GM23248 (cell line): ENCODE measurements at regions not wholly inside any gene's neighbourhood (a gene's known extent, or its start where the extent isn't known, plus 50 kb on each side); places are given as distances from the start of the nearest gene placed in this dataset.

Experiments
- EZH2 ChIP-seq: fragments of 200-600 bp; sonication (generic); IDR thresholded peaks from 2 replicates; pipeline ENCODE4 v1.6.1; 2018; ENCODE audit warnings: antibody characterized with exemption, mild to moderate bottlenecking; ENCODE audit not compliant: insufficient read depth, poor library complexity, severe bottlenecking
- EZH2phosphoT487 ChIP-seq: fragments of 200-600 bp; sonication (generic); IDR thresholded peaks from 2 replicates; pipeline ENCODE4 v1.6.1; 2018; ENCODE audit warnings: antibody characterized with exemption, moderate library complexity, mild to moderate bottlenecking, low read depth; ENCODE audit not compliant: insufficient read depth

GRCh38 chr2:195498176-195498575, 158.8 kb upstream of the SLC39A10 start:
- no peak for TF ChIP-seq EZH2
- TF ChIP-seq EZH2phosphoT487: no peak
